Endodermal cell (in vitro differentiated cells): ENCODE measurements at regions not wholly inside any gene's neighbourhood (a gene's known extent, or its start where the extent isn't known, plus 50 kb on each side); places are given as distances from the start of the nearest gene placed in this dataset.

Experiments used
- DNase-seq: peaks from one replicate; pipeline ENCODE4 v3.0.0-alpha.2; 2017
- H3K27ac ChIP-seq: 2 replicates; pipeline ENCODE4 v1.5.1; 2013; ENCODE audit warnings: mild to moderate bottlenecking, low read depth, low read length, moderate library complexity
- H3K27me3 ChIP-seq: 2 replicates; pipeline ENCODE4 v1.6.1; 2013; ENCODE audit warnings: mild to moderate bottlenecking, low read length, moderate library complexity; ENCODE audit not compliant: insufficient read depth, control insufficient read depth, poor library complexity, severe bottlenecking
- H3K36me3 ChIP-seq: 2 replicates; pipeline ENCODE4 v1.7.0; 2013; ENCODE audit warnings: mild to moderate bottlenecking, low read length, moderate library complexity; ENCODE audit not compliant: control insufficient read depth, insufficient read depth
- H3K4me1 ChIP-seq: one replicate; pipeline ENCODE4 v1.7.0; 2013; ENCODE audit warnings: low read length; ENCODE audit not compliant: control insufficient read depth, insufficient read depth
- H3K4me3 ChIP-seq: 2 replicates; pipeline ENCODE4 v1.5.1; 2013; ENCODE audit warnings: mild to moderate bottlenecking, low read length, moderate library complexity
- H3K9ac ChIP-seq: 2 replicates; pipeline ENCODE4 v1.6.1; 2013; ENCODE audit warnings: mild to moderate bottlenecking, low read length, moderate library complexity; ENCODE audit not compliant: poor library complexity, severe bottlenecking; ENCODE audit errors: extremely low read depth
- H3K9me3 ChIP-seq: 2 replicates; pipeline ENCODE4 v1.6.1; 2013; ENCODE audit warnings: mild to moderate bottlenecking, low read length, moderate library complexity; ENCODE audit not compliant: control insufficient read depth
- H3K27ac Mint-ChIP-seq: 2 replicates; pipeline ENCODE4 v1.8.0; 2020; ENCODE audit warnings: mixed read lengths
- H3K27me3 Mint-ChIP-seq: 2 replicates; pipeline ENCODE4 v1.8.0; 2021; ENCODE audit warnings: mild to moderate bottlenecking, mixed read lengths; ENCODE audit not compliant: insufficient read depth
- H3K36me3 Mint-ChIP-seq: 2 replicates; pipeline ENCODE4 v1.8.0; 2020; ENCODE audit warnings: low read depth, mixed read lengths
- H3K4me1 Mint-ChIP-seq: 2 replicates; pipeline ENCODE4 v1.8.0; 2020; ENCODE audit warnings: mixed read lengths
- H3K4me3 Mint-ChIP-seq: 2 replicates; pipeline ENCODE4 v1.8.0; 2020; ENCODE audit warnings: mild to moderate bottlenecking, moderate library complexity, mixed read lengths
- H3K9me3 Mint-ChIP-seq: 2 replicates; pipeline ENCODE4 v1.8.0; 2020; ENCODE audit warnings: mild to moderate bottlenecking, mixed read lengths
- CTCF ChIP-seq: fragments of 200-600 bp; sonication (generic); conservative IDR thresholded peaks from 2 replicates; pipeline ENCODE4 v1.5.0; 2021; ENCODE audit warnings: antibody characterized with exemption, mild to moderate bottlenecking
- WGBS, 2 experiments: methylation state at CpG; one replicate each; pipeline versions ENCODE4 v1.1.5 to v1.1.7; 2013; ENCODE audit warnings: missing lambda C conversion rate in 2 of 2, mixed read lengths in 1 of 2; ENCODE audit not compliant: insufficient coverage in 1 of 2, insufficient read length in 1 of 2; 5-methylcytosine and 5-hydroxymethylcytosine counted together

DNA sequence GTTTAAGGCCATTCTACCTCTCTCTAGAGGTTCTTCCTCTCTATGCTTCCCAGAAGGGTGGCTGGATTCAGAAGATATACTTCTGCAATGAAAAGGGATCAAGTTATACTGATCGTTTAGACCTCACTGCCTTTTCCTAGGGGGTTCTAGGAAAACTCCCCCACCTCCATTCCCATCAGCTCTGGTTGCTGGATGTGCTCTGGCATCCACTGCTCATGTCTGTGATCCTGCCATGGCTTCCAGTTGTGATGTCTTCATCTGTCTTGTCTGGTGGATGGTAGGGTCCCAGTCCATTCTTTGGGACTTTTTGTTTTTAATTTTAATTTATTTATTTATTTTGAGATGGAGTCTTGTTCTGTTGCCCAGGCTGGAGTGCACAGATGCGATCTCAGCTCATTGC is 118.4 kb downstream of the BTBD3 start:
- no peak overlapping the region for H3K4me3 ChIP-seq
- Mint-ChIP-seq H3K4me3 (no peak overlapping the region), H3K4me1 (no peaks in the 10 kb centered on the region), H3K36me3 (no peaks in the 10 kb centered on the region), H3K27ac (no peak overlapping the region), H3K9me3 (no peaks in the 10 kb centered on the region), H3K27me3 (no peaks in the 10 kb centered on the region)
- 89 to 97% methylated on average over 1 to 2 of the region's 2 CpGs for WGBS, 2 experiments
- no peak for TF ChIP-seq CTCF
- H3K9ac ChIP-seq = no peak overlapping the region
- no peaks in the 10 kb centered on the region for H3K36me3 ChIP-seq
- no peaks in the 10 kb centered on the region for H3K9me3 ChIP-seq
- H3K27me3 ChIP-seq = no peaks in the 10 kb centered on the region
- H3K27ac ChIP-seq = no peak overlapping the region
- no peaks in the 10 kb centered on the region for H3K4me1 ChIP-seq
- no peak for DNase-seq

GRCh38 chr20:12037521-12037920 is 119.8 kb downstream of the BTBD3 start:
- no peaks in the 10 kb centered on the region for H3K9me3 Mint-ChIP-seq
- TF ChIP-seq CTCF = no peak
- Histone ChIP-seq H3K4me1 (no peaks in the 10 kb centered on the region), H3K36me3 (no peaks in the 10 kb centered on the region), H3K4me3 (no peak overlapping the region), H3K27me3 (no peaks in the 10 kb centered on the region), H3K9me3 (no peaks in the 10 kb centered on the region), H3K27ac (no peak overlapping the region), H3K9ac (no peak overlapping the region)
- DNase-seq = no peak
- H3K4me1 Mint-ChIP-seq = no peaks in the 10 kb centered on the region
- no peak overlapping the region for H3K27ac Mint-ChIP-seq
- H3K27me3 Mint-ChIP-seq = no peaks in the 10 kb centered on the region
- no peak overlapping the region for H3K4me3 Mint-ChIP-seq
- H3K36me3 Mint-ChIP-seq = no peaks in the 10 kb centered on the region
- 97 to 100% methylated on average over 3 to 5 of the region's 5 CpGs for WGBS, 2 experiments

DNA sequence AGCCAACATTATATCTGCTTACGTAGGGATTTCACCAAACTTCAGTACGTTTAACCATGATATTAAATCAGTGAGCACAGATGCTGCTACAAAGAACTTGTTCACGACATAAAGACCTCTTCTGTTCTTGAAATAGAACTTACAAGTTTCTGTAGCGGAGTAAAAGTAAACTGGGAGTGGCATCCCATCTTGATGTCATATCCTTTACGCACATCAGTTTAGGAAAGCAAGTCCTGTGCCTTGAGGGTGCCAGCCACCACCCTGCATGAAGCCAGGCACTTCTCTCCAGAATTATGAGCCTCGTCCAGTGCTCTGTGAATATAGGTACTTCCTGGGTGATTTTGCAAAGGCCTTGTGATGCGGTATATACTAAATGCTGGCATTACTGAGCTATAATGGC is 122.6 kb downstream of the BTBD3 start:
- Mint-ChIP-seq H3K4me3 (no peak overlapping the region), H3K9me3 (no peaks in the 10 kb centered on the region), H3K36me3 (no peaks in the 10 kb centered on the region), H3K4me1 (no peaks in the 10 kb centered on the region), H3K27me3 (no peaks in the 10 kb centered on the region), H3K27ac (no peak overlapping the region)
- no peak for TF ChIP-seq CTCF
- 95 to 98% methylated on average over 7 of the region's 7 CpGs for WGBS, 2 experiments
- no peaks in the 10 kb centered on the region for H3K36me3 ChIP-seq
- no peaks in the 10 kb centered on the region for H3K9me3 ChIP-seq
- no peaks in the 10 kb centered on the region for H3K27me3 ChIP-seq
- no peak for DNase-seq
- no peak overlapping the region for H3K27ac ChIP-seq
- H3K4me1 ChIP-seq = no peaks in the 10 kb centered on the region
- no peak overlapping the region for H3K9ac ChIP-seq
- H3K4me3 ChIP-seq = no peak overlapping the region
